ENCODE measurements at regions not wholly inside any gene's neighbourhood (a gene's known extent, or its start where the extent isn't known, plus 50 kb on each side); places are given as distances from the start of the nearest gene placed in this dataset.

DNA sequence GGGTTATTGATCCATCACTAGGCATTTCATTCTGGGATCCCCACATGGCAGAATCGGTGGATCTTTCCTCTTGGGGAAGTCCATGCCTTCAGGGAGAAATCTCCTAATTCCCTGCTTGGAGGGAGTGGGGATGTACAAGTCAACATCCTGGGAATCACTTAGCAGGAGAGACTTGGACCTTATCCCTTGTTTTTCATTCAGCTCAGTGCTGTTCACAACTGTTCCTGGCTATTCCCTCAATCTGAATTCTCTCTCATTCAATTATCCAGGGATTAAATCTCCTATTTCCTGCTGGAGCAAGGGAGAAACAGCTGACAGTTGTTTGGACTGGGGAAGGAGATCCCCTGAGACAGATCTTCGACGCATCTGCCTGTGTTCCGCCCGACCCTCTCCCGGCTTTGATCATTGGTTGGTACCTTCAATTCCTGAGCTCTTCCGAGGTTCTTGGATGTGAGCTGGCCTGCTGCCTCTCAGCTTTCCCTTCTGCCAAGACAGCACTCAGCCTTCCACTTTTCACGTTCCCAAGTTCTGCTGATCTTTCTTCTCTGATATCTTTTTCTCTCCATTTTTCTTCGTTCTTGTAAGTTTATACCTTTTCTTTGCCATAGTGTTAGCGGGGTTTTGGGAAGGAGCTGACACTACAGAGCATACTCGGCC is 115.4 kb upstream of the GNAO1 start:
- TF ChIP-seq, protein P1, sequence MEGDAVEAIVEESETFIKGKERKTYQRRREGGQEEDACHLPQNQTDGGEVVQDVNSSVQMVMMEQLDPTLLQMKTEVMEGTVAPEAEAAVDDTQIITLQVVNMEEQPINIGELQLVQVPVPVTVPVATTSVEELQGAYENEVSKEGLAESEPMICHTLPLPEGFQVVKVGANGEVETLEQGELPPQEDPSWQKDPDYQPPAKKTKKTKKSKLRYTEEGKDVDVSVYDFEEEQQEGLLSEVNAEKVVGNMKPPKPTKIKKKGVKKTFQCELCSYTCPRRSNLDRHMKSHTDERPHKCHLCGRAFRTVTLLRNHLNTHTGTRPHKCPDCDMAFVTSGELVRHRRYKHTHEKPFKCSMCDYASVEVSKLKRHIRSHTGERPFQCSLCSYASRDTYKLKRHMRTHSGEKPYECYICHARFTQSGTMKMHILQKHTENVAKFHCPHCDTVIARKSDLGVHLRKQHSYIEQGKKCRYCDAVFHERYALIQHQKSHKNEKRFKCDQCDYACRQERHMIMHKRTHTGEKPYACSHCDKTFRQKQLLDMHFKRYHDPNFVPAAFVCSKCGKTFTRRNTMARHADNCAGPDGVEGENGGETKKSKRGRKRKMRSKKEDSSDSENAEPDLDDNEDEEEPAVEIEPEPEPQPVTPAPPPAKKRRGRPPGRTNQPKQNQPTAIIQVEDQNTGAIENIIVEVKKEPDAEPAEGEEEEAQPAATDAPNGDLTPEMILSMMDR (IDR thresholded peaks at IDR 0.05; ENCODE audit: low read depth, low read length) = no peak
- TF ChIP-seq EZH2phosphoT487 (IDR thresholded peaks at IDR 0.05; ENCODE audit: low read depth) = no peak
